HFFc6 (cell line): ENCODE measurements at regions not wholly inside any gene's neighbourhood (a gene's known extent, or its start where the extent isn't known, plus 50 kb on each side); places are given as distances from the start of the nearest gene placed in this dataset.

Experiments used
- DNase-seq: peaks from one replicate; pipeline ENCODE4 v3.0.0-alpha.2; 2018
- H3K27ac Mint-ChIP-seq: 2 replicates; pipeline ENCODE4 v1.8.0; 2020; ENCODE audit warnings: mild to moderate bottlenecking, mixed read lengths
- H3K27me3 Mint-ChIP-seq: 2 replicates; pipeline ENCODE4 v1.8.0; 2021; ENCODE audit warnings: mild to moderate bottlenecking, moderate library complexity, mixed read lengths; ENCODE audit not compliant: insufficient read depth
- H3K36me3 Mint-ChIP-seq: 2 replicates; pipeline ENCODE4 v1.8.0; 2021; ENCODE audit warnings: low read depth, mixed read lengths
- H3K4me1 Mint-ChIP-seq: 2 replicates; pipeline ENCODE4 v1.8.0; 2020; ENCODE audit warnings: low read depth, mixed read lengths
- H3K4me3 Mint-ChIP-seq: 2 replicates; pipeline ENCODE4 v1.8.0; 2020; ENCODE audit warnings: mild to moderate bottlenecking, moderate library complexity, mixed read lengths
- H3K9me3 Mint-ChIP-seq: 2 replicates; pipeline ENCODE4 v1.8.0; 2020; ENCODE audit warnings: mild to moderate bottlenecking, mixed read lengths
- CTCF ChIP-seq: fragments of 200-600 bp; sonication (generic); IDR thresholded peaks from 2 replicates; pipeline ENCODE4 v1.5.0; 2021; ENCODE audit warnings: antibody characterized with exemption, mild to moderate bottlenecking

GRCh38 chr12:68497702-68498101, 113.0 kb upstream of the RAP1B start:
- Mint-ChIP-seq H3K36me3 (no peaks in the 10 kb centered on the region), H3K4me3 (peak overlapping the region; percentile 48), H3K9me3 (no peaks in the 10 kb centered on the region), H3K27me3 (no peaks in the 10 kb centered on the region; the same call in 1 of the 2 replicates), H3K27ac (peak overlapping the region; percentile 84), H3K4me1 (peaks cover 54% of the 10 kb centered on the region)
- TF ChIP-seq CTCF: no peak
- DNase-seq: peak; percentile 94

- Mint-ChIP-seq H3K27me3 (no peaks in the 10 kb centered on the region; the same call in 1 of the 2 replicates), H3K36me3 (no peaks in the 10 kb centered on the region), H3K4me1 (peaks cover 54% of the 10 kb centered on the region), H3K4me3 (no peak overlapping the region), H3K9me3 (no peaks in the 10 kb centered on the region), H3K27ac (no peak overlapping the region)
- TF ChIP-seq CTCF: no peak; the same call in 1 of the 2 replicates
- no peak for DNase-seq
Observed at GRCh38 chr12:68498736-68499135, 112.0 kb upstream of the RAP1B start.

GRCh38 chr12:68499616-68500015, 111.1 kb upstream of the RAP1B start:
- Mint-ChIP-seq H3K9me3 (no peaks in the 10 kb centered on the region), H3K36me3 (no peaks in the 10 kb centered on the region), H3K27ac (no peak overlapping the region), H3K4me1 (peaks cover 54% of the 10 kb centered on the region), H3K4me3 (no peak overlapping the region), H3K27me3 (peaks cover 5% of the 10 kb centered on the region)
- no peak for DNase-seq
- TF ChIP-seq CTCF: no peak

GRCh38 chr12:68501226-68501625, 109.5 kb upstream of the RAP1B start:
- H3K36me3 Mint-ChIP-seq: no peaks in the 10 kb centered on the region
- DNase-seq: no peak
- H3K27ac Mint-ChIP-seq: no peak overlapping the region
- peaks cover 45% of the 10 kb centered on the region for H3K4me1 Mint-ChIP-seq
- TF ChIP-seq CTCF: no peak
- no peaks in the 10 kb centered on the region for H3K9me3 Mint-ChIP-seq
- peaks cover 5% of the 10 kb centered on the region for H3K27me3 Mint-ChIP-seq
- no peak overlapping the region for H3K4me3 Mint-ChIP-seq

- Mint-ChIP-seq H3K27ac (no peak overlapping the region), H3K27me3 (peaks cover 7% of the 10 kb centered on the region; the same call in 1 of the 2 replicates), H3K9me3 (no peaks in the 10 kb centered on the region)
Observed at GRCh38 chr12:68505970-68506369, 104.7 kb upstream of the RAP1B start.

More at GRCh38 chr12:68505970-68506369, 104.7 kb upstream of the RAP1B start:
- Mint-ChIP-seq H3K4me3 (no peak overlapping the region), H3K36me3 (no peaks in the 10 kb centered on the region), H3K4me1 (peaks cover 11% of the 10 kb centered on the region)
- TF ChIP-seq CTCF: no peak
- no peak for DNase-seq
